ENCODE measurements at regions not wholly inside any gene's neighbourhood (a gene's known extent, or its start where the extent isn't known, plus 50 kb on each side); places are given as distances from the start of the nearest gene placed in this dataset.

GRCh38 chr14:85124631-85125290, 405.2 kb upstream of the FLRT2 start:
- TF ChIP-seq EZH2 (IDR thresholded peaks at IDR 0.05; ENCODE audit: borderline replicate concordance, low read length) = no peak
- no peak for TF ChIP-seq CTCF (conservative IDR thresholded peaks at IDR 0.05 in 1 of 2, IDR thresholded peaks at IDR 0.05 in 1 of 2; ENCODE audit: extremely low read depth in 1 of 2, insufficient read depth in 1 of 2, low read depth in 1 of 2, low read length in 2 of 2)

Data from mammary epithelial cell (primary cell).